ENCODE measurements at regions not wholly inside any gene's neighbourhood (a gene's known extent, or its start where the extent isn't known, plus 50 kb on each side); places are given as distances from the start of the nearest gene placed in this dataset.

- DNase-seq (ENCODE audit: low read depth in 1 of 2, low spot score in 1 of 2) (peak in 1 of 2 experiments; percentile 5), ATAC-seq (no peak), FAIRE-seq (no peak)
- no peak for TF ChIP-seq CBX8 (IDR thresholded peaks at IDR 0.05)
- no peak for TF ChIP-seq RNF2 (IDR thresholded peaks at IDR 0.05; ENCODE audit: borderline replicate concordance, low read depth)
- no peak for TF ChIP-seq MAZ (IDR thresholded peaks at IDR 0.05; ENCODE audit: borderline replicate concordance, low read depth, low read length)
- TF ChIP-seq MAX (IDR thresholded peaks at IDR 0.05) = no peak
- no peak for TF ChIP-seq HOXB13 (CRISPR knock-in tag; IDR thresholded peaks at IDR 0.05; ENCODE audit: low read depth)
- no peak for TF ChIP-seq TP53 (CRISPR knock-in tag; IDR thresholded peaks at IDR 0.05)
- no peak for TF ChIP-seq NR3C1 (IDR thresholded peaks at IDR 0.05)
- TF ChIP-seq ZC3H11A (IDR thresholded peaks at IDR 0.05) = no peak
- TF ChIP-seq ELK1 (IDR thresholded peaks at IDR 0.05; ENCODE audit: low read depth, low read length) = no peak
- TF ChIP-seq EP300 (IDR thresholded peaks at IDR 0.05) = no peak
- no peak for TF ChIP-seq SREBF2 (IDR thresholded peaks at IDR 0.05)
- no peak for TF ChIP-seq CHD4 (IDR thresholded peaks at IDR 0.05; ENCODE audit: borderline replicate concordance)
- no peak for TF ChIP-seq JUN (IDR thresholded peaks at IDR 0.05)
- TF ChIP-seq ZSCAN20 (CRISPR knock-in tag; IDR thresholded peaks at IDR 0.05) = no peak
- TF ChIP-seq NPAS2 (CRISPR knock-in tag; IDR thresholded peaks at IDR 0.05; ENCODE audit: borderline replicate concordance) = no peak
- Histone ChIP-seq H3K4me2 (no peak overlapping the region), H3K4me3 (no peak overlapping the region), H3K9me3 (peaks cover 3% of the 10 kb centered on the region; the same call in 1 of the 3 replicates), H3K27ac (no peak overlapping the region), H3K4me1 (no peaks in the 10 kb centered on the region)
- whole genome bisulfite sequencing (ENCODE audit: missing lambda C conversion rate) = 11% methylated on average over 4 of the region's 4 CpGs
- CTCF ChIA-PET = interaction anchor here (0.6 kb wide), 1 partner anchor 69 kb away, joined by 3 read pairs; no protein-coding TSS in a partner anchor
- POLR2A ChIA-PET = no interaction called here
Observed at GRCh38 chr10:108523016-108523800, 1358.7 kb upstream of the SORCS1 start.

GRCh38 chr10:108521827-108522492 is 1357.5 kb upstream of the SORCS1 start:
- Histone ChIP-seq H3K4me3 (no peak overlapping the region), H3K9me3 (peaks cover 3% of the 10 kb centered on the region; the same call in 1 of the 3 replicates), H3K4me2 (no peak overlapping the region), H3K27ac (no peak overlapping the region), H3K4me1 (no peaks in the 10 kb centered on the region)
- FAIRE-seq (no peak), ATAC-seq (no peak), DNase-seq (ENCODE audit: low read depth in 1 of 2, low spot score in 1 of 2) (no peak)
- ChIA-PET POLR2A (no interaction called here), CTCF (interaction anchor here (1.5 kb wide), 1 partner anchor 11 kb away, joined by 4 read pairs; no protein-coding TSS in a partner anchor)
- WGBS (ENCODE audit: missing lambda C conversion rate) = 4% methylated on average over 8 of the region's 8 CpGs
- TF ChIP-seq KDM5A (IDR thresholded peaks at IDR 0.05) = no peak
- no peak for TF ChIP-seq ZSCAN20 (CRISPR knock-in tag; IDR thresholded peaks at IDR 0.05)
- no peak for TF ChIP-seq FOXS1 (CRISPR knock-in tag; IDR thresholded peaks at IDR 0.05)
- no peak for TF ChIP-seq HOXA7 (CRISPR knock-in tag; IDR thresholded peaks at IDR 0.05)
- TF ChIP-seq KDM1A (IDR thresholded peaks at IDR 0.05; ENCODE audit: low read depth) = no peak
- no peak for TF ChIP-seq ELK1 (IDR thresholded peaks at IDR 0.05; ENCODE audit: low read depth, low read length)
- no peak for TF ChIP-seq NR3C1 (IDR thresholded peaks at IDR 0.05)
- TF ChIP-seq ZNF302 (CRISPR knock-in tag; IDR thresholded peaks at IDR 0.05) = no peak
- no peak for TF ChIP-seq BCL3 (IDR thresholded peaks at IDR 0.05)
- no peak for TF ChIP-seq MAX (IDR thresholded peaks at IDR 0.05)
- TF ChIP-seq USF2 (IDR thresholded peaks at IDR 0.05) = no peak
- TF ChIP-seq PBX3 (IDR thresholded peaks at IDR 0.05) = no peak
- TF ChIP-seq FOSL2 (IDR thresholded peaks at IDR 0.05) = no peak
- TF ChIP-seq FOSL2 (CRISPR knock-in tag; IDR thresholded peaks at IDR 0.05) = no peak
- TF ChIP-seq TFCP2L1 (CRISPR knock-in tag; IDR thresholded peaks at IDR 0.05) = no peak
- TF ChIP-seq POLR2AphosphoS2 (conservative IDR thresholded peaks at IDR 0.05; ENCODE audit: low read length) = no peak
